HEK293 (cell line): ENCODE measurements at regions not wholly inside any gene's neighbourhood (a gene's known extent, or its start where the extent isn't known, plus 50 kb on each side); places are given as distances from the start of the nearest gene placed in this dataset.

Source experiments
- CTCF ChIA-PET: fragments of 350-600 bp; formaldehyde crosslinking; extraction: SDS; loops from one replicate; lab custom pipeline; 2021; ENCODE audit warnings: antibody characterized with exemption; lab: Yijun Ruan, JAX
- POLR2A ChIA-PET: fragments of 300-600 bp; formaldehyde crosslinking; extraction: SDS; loops from one replicate; lab custom pipeline; 2020; ENCODE audit warnings: antibody characterized with exemption, inconsistent platforms; lab: Yijun Ruan, JAX
- H3K27ac ChIP-seq: fragments of 200-500 bp; sonication (Bioruptor generic); 2 replicates; pipeline ENCODE4 v1.5.1; 2014; ENCODE audit warnings: low read depth, low read length, control low read depth, inconsistent platforms; ENCODE audit errors: extremely low read depth
- H3K36me3 ChIP-seq, 2 experiments: fragments of 200-500 bp in 1 of 2; sonication (Bioruptor generic) in 1 of 2; 1 replicate in 1 of 2; 2 replicates in 1 of 2; pipeline ENCODE4 v1.5.1; 2014 to 2017; ENCODE audit warnings: inconsistent platforms in 2 of 2, low read length in 2 of 2; ENCODE audit not compliant: control insufficient read depth in 2 of 2, insufficient read depth in 1 of 2
- H3K4me1 ChIP-seq: fragments of 200-500 bp; sonication (Bioruptor generic); 2 replicates; pipeline ENCODE4 v1.5.1; 2014; ENCODE audit warnings: mild to moderate bottlenecking, low read length, inconsistent platforms; ENCODE audit not compliant: control insufficient read depth, insufficient read depth
- H3K4me3 ChIP-seq: 2 replicates; pipeline ENCODE4 v1.5.1; 2011; ENCODE audit warnings: low read depth, mild to moderate bottlenecking, control low read depth, low read length, moderate library complexity
- H3K9me3 ChIP-seq: fragments of 200-500 bp; sonication (Bioruptor generic); 2 replicates; pipeline ENCODE4 v1.5.1; 2014; ENCODE audit warnings: low read depth, low read length, inconsistent platforms; ENCODE audit not compliant: control insufficient read depth, insufficient read depth
- FEZF1 ChIP-seq: fragments of 450-650 bp; formaldehyde crosslinking; IDR thresholded peaks from 2 replicates; pipeline ENCODE4 v1.5.1; 2016; ENCODE audit warnings: missing biosample characterization, missing genetic modification characterization
- GLI4 ChIP-seq: fragments of 450-650 bp; formaldehyde crosslinking; IDR thresholded peaks from 2 replicates; pipeline ENCODE4 v1.5.1; 2016; ENCODE audit warnings: missing biosample characterization, missing genetic modification characterization
- GLIS1 ChIP-seq: fragments of 450-650 bp; formaldehyde crosslinking; IDR thresholded peaks from 2 replicates; pipeline ENCODE4 v1.5.1; 2016; ENCODE audit warnings: missing biosample characterization, missing genetic modification characterization
- KLF7 ChIP-seq: fragments of 450-650 bp; formaldehyde crosslinking; IDR thresholded peaks from 2 replicates; pipeline ENCODE4 v1.5.1; 2016; ENCODE audit warnings: missing biosample characterization, missing genetic modification characterization, borderline replicate concordance
- MZF1 ChIP-seq: fragments of 450-650 bp; formaldehyde crosslinking; IDR thresholded peaks from 2 replicates; pipeline ENCODE4 v1.5.1; 2017; ENCODE audit warnings: missing biosample characterization, missing genetic modification characterization, borderline replicate concordance
- SP2 ChIP-seq: fragments of 450-650 bp; formaldehyde crosslinking; IDR thresholded peaks from 2 replicates; pipeline ENCODE4 v1.5.1; 2016; ENCODE audit warnings: missing biosample characterization, missing genetic modification characterization
- SP3 ChIP-seq: fragments of 450-650 bp; formaldehyde crosslinking; IDR thresholded peaks from 2 replicates; pipeline ENCODE4 v1.5.1; 2016; ENCODE audit warnings: missing biosample characterization, missing genetic modification characterization
- TCF7L2 ChIP-seq: IDR thresholded peaks from 2 replicates; pipeline ENCODE4 v1.6.1; 2011; ENCODE audit warnings: low read depth, mild to moderate bottlenecking, inconsistent platforms, low read length, moderate library complexity, borderline replicate concordance
- ZBTB20 ChIP-seq: fragments of 450-650 bp; formaldehyde crosslinking; IDR thresholded peaks from 2 replicates; pipeline ENCODE4 v1.5.1; 2016; ENCODE audit warnings: missing biosample characterization, missing genetic modification characterization
- ZBTB21 ChIP-seq: fragments of 450-650 bp; formaldehyde crosslinking; IDR thresholded peaks from 2 replicates; pipeline ENCODE4 v1.5.1; 2017; ENCODE audit warnings: missing biosample characterization, missing genetic modification characterization
- ZFP3 ChIP-seq: fragments of 450-650 bp; formaldehyde crosslinking; IDR thresholded peaks from 2 replicates; pipeline ENCODE4 v1.5.1; 2016; ENCODE audit warnings: low read depth, missing biosample characterization, missing genetic modification characterization
- ZNF132 ChIP-seq: fragments of 450-650 bp; formaldehyde crosslinking; IDR thresholded peaks from 2 replicates; pipeline ENCODE4 v1.5.1; 2017; ENCODE audit warnings: missing biosample characterization, missing genetic modification characterization, borderline replicate concordance
- ZNF19 ChIP-seq: fragments of 450-650 bp; formaldehyde crosslinking; IDR thresholded peaks from 2 replicates; pipeline ENCODE4; 2016; ENCODE audit warnings: missing biosample characterization, missing genetic modification characterization, low read depth
- ZNF202 ChIP-seq: fragments of 450-650 bp; formaldehyde crosslinking; IDR thresholded peaks from 2 replicates; pipeline ENCODE4 v1.5.1; 2016; ENCODE audit warnings: missing biosample characterization, missing genetic modification characterization, borderline replicate concordance
- ZNF221 ChIP-seq: fragments of 450-650 bp; formaldehyde crosslinking; IDR thresholded peaks from 2 replicates; pipeline ENCODE4 v1.5.1; 2017; ENCODE audit warnings: missing biosample characterization, missing genetic modification characterization, borderline replicate concordance
- ZNF292 ChIP-seq: fragments of 450-650 bp; formaldehyde crosslinking; IDR thresholded peaks from 2 replicates; pipeline ENCODE4 v1.5.1; 2016; ENCODE audit warnings: low read depth, missing biosample characterization, missing genetic modification characterization, borderline replicate concordance
- ZNF354C ChIP-seq: fragments of 450-650 bp; formaldehyde crosslinking; IDR thresholded peaks from 2 replicates; pipeline ENCODE4 v1.5.1; 2016; ENCODE audit warnings: missing biosample characterization, missing genetic modification characterization, low read depth, borderline replicate concordance
- ZNF473 ChIP-seq: fragments of 450-650 bp; formaldehyde crosslinking; IDR thresholded peaks from 2 replicates; pipeline ENCODE4 v1.5.1; 2017; ENCODE audit warnings: missing biosample characterization, missing genetic modification characterization
- ZNF514 ChIP-seq: fragments of 450-650 bp; formaldehyde crosslinking; IDR thresholded peaks from 2 replicates; pipeline ENCODE4 v1.5.1; 2016; ENCODE audit warnings: missing biosample characterization, missing genetic modification characterization
- ZNF629 ChIP-seq: fragments of 450-650 bp; formaldehyde crosslinking; IDR thresholded peaks from 2 replicates; pipeline ENCODE4 v1.5.1; 2017; ENCODE audit warnings: missing biosample characterization, missing genetic modification characterization
- TF ChIP-seq, protein P1 (sequence below): fragments of 450-650 bp; formaldehyde crosslinking; IDR thresholded peaks from 2 replicates; pipeline ENCODE4 v1.5.1; 2016; ENCODE audit warnings: missing biosample characterization, missing genetic modification characterization
- TF ChIP-seq, protein P2 (sequence below): fragments of 450-650 bp; formaldehyde crosslinking; IDR thresholded peaks from 2 replicates; pipeline ENCODE4 v1.5.1; 2016; ENCODE audit warnings: missing biosample characterization, missing genetic modification characterization
- TF ChIP-seq, protein P3 (sequence below): fragments of 450-650 bp; formaldehyde crosslinking; IDR thresholded peaks from 2 replicates; pipeline ENCODE4 v1.5.1; 2016; ENCODE audit warnings: missing biosample characterization, missing genetic modification characterization, borderline replicate concordance

DNA sequence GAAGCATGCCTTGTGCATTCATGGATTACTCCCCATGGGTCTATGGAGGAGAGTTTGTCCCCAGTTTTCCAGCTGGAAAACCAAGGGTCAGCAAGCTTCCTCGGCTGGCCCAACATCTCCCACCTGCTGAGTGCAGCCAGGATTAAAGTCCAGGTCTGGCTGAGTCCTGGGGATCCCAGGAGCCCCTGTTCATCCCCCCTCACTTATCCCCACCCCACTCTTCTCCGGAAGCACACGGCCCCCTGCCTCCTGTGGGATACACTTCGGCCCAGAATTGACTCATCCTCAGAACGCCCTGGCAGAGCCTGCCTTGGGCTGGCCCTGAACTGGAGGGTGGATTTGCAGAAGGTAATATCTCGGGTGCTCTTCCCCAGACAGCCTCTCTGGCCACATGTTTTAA is 276.1 kb downstream of the NPHP4 start:
- Histone ChIP-seq H3K27ac (no peak overlapping the region), H3K4me1 (no peaks in the 10 kb centered on the region), H3K9me3 (no peaks in the 10 kb centered on the region), H3K36me3 (no peaks in the 10 kb centered on the region), H3K4me3 (no peak overlapping the region)
- ChIA-PET CTCF (interaction anchor here (0.6 to 1.1 kb wide), 2 partner anchors 30 to 366 kb away, joined by 3 to 4 read pairs; no protein-coding TSS in a partner anchor), POLR2A (no interaction called here)
- TF ChIP-seq GLI4 (tag by site-specific recombination) = no peak
- no peak for TF ChIP-seq ZNF221 (tag by site-specific recombination)
- TF ChIP-seq, protein P1, sequence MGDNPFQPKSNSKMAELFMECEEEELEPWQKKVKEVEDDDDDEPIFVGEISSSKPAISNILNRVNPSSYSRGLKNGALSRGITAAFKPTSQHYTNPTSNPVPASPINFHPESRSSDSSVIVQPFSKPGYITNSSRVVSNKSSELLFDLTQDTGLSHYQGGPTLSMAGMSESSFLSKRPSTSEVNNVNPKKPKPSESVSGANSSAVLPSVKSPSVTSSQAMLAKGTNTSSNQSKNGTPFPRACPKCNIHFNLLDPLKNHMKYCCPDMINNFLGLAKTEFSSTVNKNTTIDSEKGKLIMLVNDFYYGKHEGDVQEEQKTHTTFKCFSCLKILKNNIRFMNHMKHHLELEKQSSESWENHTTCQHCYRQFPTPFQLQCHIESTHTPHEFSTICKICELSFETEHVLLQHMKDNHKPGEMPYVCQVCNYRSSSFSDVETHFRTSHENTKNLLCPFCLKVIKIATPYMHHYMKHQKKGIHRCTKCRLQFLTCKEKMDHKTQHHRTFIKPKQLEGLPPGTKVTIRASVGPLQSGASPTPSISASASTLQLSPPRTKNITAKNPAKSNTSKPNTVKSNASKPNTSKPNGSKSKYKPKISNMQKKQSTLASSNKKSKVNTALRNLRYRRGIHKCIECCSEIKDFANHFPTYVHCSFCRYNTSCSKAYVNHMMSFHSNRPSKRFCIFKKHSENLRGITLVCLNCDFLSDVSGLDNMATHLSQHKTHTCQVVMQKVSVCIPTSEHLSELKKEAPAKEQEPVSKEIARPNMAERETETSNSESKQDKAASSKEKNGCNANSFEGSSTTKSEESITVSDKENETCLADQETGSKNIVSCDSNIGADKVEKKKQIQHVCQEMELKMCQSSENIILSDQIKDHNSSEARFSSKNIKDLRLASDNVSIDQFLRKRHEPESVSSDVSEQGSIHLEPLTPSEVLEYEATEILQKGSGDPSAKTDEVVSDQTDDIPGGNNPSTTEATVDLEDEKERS (tag by site-specific recombination) = no peak
- TF ChIP-seq ZBTB21 = no peak
- TF ChIP-seq MZF1 (tag by site-specific recombination) = no peak
- no peak for TF ChIP-seq GLIS1 (tag by site-specific recombination)
- TF ChIP-seq ZFP3 (tag by site-specific recombination) = no peak
- no peak for TF ChIP-seq ZNF132
- no peak for TF ChIP-seq ZNF514 (tag by site-specific recombination)
- TF ChIP-seq FEZF1 (tag by site-specific recombination) = no peak

DNA sequence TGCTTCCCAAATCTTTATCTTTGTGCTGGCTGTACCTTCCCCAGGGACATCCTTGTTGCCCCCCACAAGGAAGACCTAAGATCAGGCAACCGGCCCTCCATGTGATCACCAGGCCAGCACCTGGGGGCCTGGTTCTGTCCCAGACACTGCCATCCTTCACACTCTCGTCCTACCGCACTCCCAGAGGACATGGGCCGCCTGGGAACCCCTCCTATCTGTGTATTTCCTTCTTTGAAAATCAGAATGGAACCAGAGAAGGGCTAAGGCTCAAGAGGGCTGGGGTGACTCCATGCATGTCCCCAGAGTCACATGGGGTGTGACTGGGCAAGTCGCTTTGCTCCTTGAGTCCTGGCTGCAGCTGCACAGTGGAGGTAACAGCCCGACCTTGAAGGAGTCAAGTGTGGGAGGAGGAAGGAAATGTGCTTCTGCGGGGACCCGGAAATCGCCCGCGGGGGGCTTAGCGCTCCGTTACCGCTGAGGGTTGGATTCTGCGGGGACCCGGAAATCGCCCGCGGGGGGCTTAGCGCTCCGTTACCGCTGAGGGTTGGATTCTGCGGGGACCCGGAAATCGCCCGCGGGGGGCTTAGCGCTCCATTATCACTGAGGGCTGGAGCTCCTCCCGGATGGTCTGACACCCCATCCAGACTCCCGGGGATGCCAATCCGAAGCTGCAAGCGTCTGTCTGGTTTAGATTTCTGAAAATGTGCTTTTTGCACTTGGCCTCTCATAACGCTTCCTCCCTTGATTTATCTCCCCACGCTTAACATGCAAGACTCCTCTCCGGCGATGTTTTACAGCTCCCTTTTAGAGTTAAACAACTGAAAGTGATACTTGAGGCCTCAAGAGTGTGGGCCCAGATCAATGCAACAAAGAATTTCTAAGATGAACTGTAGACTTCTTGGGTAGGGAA is 278.9 kb downstream of the NPHP4 start:
- ChIA-PET POLR2A (no interaction called here), CTCF (interaction anchor here (1.4 kb wide), 1 partner anchor 32 kb away, joined by 4 read pairs; no protein-coding TSS in a partner anchor)
- H3K36me3 ChIP-seq = no peaks in the 10 kb centered on the region
- H3K4me3 ChIP-seq = no peak overlapping the region
- no peak overlapping the region for H3K27ac ChIP-seq
- no peak for TF ChIP-seq ZNF202 (tag by site-specific recombination)
- TF ChIP-seq ZNF19 = no peak
- TF ChIP-seq ZNF292 = no peak
- TF ChIP-seq, protein P2, sequence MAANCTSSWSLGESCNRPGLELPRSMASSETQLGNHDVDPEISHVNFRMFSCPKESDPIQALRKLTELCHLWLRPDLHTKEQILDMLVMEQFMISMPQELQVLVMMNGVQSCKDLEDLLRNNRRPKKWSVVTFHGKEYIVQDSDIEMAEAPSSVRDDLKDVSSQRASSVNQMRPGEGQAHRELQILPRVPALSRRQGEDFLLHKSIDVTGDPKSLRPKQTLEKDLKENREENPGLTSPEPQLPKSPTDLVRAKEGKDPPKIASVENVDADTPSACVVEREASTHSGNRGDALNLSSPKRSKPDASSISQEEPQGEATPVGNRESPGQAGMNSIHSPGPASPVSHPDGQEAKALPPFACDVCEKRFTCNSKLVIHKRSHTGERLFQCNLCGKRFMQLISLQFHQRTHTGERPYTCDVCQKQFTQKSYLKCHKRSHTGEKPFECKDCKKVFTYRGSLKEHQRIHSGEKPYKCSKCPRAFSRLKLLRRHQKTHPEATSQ (tag by site-specific recombination) = no peak
- TF ChIP-seq SP2 = no peak
- no peak for TF ChIP-seq SP3 (tag by site-specific recombination)
- TF ChIP-seq ZNF473 = no peak
- no peak for TF ChIP-seq ZNF354C (tag by site-specific recombination)
- TF ChIP-seq KLF7 = no peak
- no peak for TF ChIP-seq ZBTB20 (tag by site-specific recombination)
- TF ChIP-seq, protein P3, sequence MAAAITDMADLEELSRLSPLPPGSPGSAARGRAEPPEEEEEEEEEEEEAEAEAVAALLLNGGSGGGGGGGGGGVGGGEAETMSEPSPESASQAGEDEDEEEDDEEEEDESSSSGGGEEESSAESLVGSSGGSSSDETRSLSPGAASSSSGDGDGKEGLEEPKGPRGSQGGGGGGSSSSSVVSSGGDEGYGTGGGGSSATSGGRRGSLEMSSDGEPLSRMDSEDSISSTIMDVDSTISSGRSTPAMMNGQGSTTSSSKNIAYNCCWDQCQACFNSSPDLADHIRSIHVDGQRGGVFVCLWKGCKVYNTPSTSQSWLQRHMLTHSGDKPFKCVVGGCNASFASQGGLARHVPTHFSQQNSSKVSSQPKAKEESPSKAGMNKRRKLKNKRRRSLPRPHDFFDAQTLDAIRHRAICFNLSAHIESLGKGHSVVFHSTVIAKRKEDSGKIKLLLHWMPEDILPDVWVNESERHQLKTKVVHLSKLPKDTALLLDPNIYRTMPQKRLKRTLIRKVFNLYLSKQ (tag by site-specific recombination) = no peak
- TF ChIP-seq ZNF629 (tag by site-specific recombination) = no peak
- no peak for TF ChIP-seq TCF7L2
- H3K9me3 ChIP-seq = no peaks in the 10 kb centered on the region
- no peaks in the 10 kb centered on the region for H3K4me1 ChIP-seq
